HG02884 (cell line): ENCODE measurements at regions not wholly inside any gene's neighbourhood (a gene's known extent, or its start where the extent isn't known, plus 50 kb on each side); places are given as distances from the start of the nearest gene placed in this dataset.

Experiments used
- ATAC-seq: cut with Tn5 transposase; IDR thresholded peaks from one replicate; pipeline ENCODE4 v1.9.1; 2021; ENCODE audit warnings: mild to moderate bottlenecking, moderate library complexity; ENCODE audit not compliant: unreplicated experiment

DNA sequence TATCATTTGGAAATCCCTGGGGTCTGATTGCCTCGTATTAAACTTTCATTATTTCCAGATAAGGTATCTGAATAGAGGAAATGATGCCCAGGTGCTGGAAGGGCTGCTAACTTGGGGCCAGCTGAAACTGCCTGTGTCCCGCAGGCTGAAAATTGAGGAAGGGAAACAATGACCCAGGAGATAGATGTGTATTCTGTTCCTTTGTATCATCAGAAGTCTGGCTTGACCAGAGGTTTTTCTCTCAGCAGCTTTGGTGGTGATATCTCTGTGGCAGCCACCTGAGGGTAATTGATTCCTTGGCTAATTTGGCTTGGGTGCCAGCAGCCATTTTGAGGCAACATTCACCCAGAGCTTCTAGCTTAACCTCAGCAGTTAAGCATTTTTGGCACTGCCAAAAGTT lies 90.0 kb upstream of the STT3B start:
- no peak for ATAC-seq

GRCh38 chr3:31444220-31445142 lies 88.2 kb upstream of the STT3B start:
- no peak for ATAC-seq

- ATAC-seq = no peak
Measured at GRCh38 chr3:31445701-31446100, 87.0 kb upstream of the STT3B start.

DNA sequence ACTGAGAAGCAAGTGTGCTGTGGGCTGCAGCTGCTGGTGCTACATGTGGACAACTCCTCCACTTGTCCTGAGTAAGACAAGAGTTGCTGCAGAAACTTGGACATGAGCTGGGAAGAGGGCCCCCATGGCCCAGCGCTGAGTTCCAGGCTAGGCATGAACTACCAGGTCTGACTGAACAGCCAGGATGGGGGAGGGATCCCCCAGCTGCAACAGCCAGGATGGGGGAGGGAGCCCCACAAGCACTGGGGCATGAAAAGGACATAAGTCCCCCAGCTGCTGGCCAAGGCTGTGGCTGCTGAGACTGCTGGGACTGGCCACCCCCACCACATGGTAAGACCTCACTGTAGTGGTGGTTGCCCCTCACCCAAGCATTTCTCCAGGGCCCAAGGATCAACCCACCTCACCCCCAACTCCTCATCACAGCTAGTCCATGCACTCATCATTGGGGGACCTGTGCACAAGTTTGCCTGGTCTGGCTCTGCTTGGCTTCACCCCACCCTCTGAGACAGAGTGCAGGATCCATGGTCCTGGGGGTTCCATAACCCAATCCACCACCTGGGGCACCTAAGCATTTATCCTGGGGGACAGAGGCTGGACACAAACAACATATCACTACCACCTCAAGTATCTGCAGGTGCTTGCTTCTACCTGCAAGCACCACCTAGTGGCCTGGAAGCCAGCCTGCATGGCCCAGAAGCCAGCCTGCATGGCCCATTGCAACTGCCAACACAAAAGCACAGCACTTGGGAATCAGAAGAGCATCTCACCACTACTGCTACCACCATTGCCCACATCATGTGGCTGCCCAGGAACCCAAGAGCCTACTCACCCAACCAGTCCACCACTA lies 84.5 kb upstream of the STT3B start:
- peak; percentile 66 for ATAC-seq

GRCh38 chr3:31448882-31449243 lies 83.9 kb upstream of the STT3B start:
- ATAC-seq = peak; percentile 16

DNA sequence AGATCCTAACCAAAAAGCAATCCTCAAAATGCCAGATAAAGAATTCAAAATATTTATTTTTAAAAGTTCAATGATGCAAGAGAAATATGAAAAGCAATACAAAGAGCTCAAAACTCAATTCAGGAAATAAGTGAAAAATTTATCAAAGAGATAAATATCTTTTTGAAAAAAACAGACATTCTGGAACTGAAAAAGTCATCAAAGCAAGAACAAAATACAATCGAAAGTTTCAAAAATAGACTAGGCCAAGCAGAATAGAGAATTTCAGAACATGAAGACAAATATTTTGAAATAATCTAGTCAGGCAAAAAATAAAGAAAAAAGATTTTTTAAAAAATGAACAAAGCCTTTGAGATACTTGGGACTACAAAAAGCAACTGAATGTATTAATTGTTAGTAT lies 83.4 kb upstream of the STT3B start:
- no peak for ATAC-seq

DNA sequence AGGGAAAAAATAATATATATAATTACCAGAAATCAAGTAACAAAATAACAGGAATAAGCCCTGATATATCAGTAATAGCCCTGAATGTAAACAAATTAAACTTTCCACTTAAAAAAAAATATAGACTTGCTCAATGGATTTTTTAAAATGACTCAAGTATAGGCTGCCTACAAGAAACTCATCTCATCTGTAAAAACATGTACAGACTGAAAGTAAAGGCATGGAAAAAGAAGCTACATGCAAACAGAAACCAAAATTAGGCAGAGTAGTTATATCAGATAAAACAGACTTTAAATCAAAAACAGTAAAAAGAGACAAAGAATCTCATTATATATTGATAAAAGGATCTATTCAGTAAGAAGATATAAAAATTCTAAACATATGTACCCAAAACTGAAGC lies 82.4 kb upstream of the STT3B start:
- no peak for ATAC-seq

- ATAC-seq = no peak
Measured at GRCh38 chr3:31452495-31453106, 80.1 kb upstream of the STT3B start.

DNA sequence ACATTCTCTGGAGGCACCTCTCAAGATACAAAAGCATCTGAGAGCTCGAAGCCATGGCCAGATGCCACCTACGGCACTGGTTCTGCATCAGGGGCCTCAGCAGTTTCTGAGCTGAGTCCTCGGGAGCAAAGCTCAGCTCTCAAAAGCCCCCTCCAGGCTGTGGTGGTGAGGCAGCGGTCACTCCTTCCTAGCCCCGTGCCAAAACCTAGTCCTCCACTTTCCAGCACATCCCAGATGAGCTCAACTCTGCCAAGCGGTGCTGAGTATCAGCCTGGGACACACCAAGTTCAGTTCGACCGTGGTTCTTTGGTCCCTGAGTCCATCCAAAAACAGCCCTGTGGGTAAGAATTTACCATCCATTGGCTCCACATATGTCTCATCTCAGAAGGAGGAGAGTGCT lies 79.3 kb upstream of the STT3B start:
- no peak for ATAC-seq

DNA sequence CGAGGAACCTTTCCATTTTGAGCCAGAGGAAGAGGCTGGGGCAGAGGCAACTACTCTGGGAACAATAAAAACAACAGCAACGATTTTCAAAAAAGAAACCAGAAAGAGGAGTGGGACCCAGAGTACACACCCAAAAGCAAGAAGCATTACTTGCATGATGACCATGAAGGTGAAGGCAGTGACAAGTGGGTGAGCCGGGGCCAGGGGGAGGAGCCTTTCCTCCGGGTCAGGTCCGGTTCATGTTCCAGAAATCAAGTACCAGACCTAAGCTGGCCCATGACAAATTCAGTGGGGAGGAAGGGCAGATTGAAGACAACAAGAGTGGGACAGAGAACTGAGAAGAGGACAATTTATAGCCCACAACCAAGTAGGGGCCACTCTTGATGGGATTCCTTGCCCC lies 77.2 kb upstream of the STT3B start:
- no peak for ATAC-seq

GRCh38 chr3:31456373-31456772 lies 76.4 kb upstream of the STT3B start:
- ATAC-seq = no peak

GRCh38 chr3:31461426-31461825 lies 71.3 kb upstream of the STT3B start:
- no peak for ATAC-seq

- ATAC-seq = peak; percentile 91
Measured at GRCh38 chr3:31462050-31462569, 70.6 kb upstream of the STT3B start.

DNA sequence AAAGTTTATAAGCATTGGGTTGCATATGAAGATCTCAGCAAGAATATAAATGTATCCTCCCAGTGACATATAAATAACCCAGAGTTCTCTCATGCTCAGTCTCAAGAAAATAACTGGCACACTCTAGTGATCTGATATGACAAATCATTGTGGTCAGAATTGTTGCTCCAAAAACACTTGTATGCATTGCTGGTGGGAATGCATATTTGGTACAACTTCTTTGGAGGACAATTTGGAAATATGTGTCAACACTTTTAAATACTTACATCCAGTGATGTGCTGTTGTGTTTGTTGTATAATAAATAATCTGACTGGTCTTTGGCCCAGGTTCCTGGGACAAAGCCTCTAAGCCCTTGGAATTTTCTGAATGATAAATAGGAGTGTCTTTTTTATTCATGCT lies 66.7 kb upstream of the STT3B start:
- ATAC-seq = no peak

GRCh38 chr3:31466866-31467265 lies 65.9 kb upstream of the STT3B start:
- ATAC-seq = no peak

GRCh38 chr3:31468433-31468832 lies 64.3 kb upstream of the STT3B start:
- ATAC-seq = no peak

DNA sequence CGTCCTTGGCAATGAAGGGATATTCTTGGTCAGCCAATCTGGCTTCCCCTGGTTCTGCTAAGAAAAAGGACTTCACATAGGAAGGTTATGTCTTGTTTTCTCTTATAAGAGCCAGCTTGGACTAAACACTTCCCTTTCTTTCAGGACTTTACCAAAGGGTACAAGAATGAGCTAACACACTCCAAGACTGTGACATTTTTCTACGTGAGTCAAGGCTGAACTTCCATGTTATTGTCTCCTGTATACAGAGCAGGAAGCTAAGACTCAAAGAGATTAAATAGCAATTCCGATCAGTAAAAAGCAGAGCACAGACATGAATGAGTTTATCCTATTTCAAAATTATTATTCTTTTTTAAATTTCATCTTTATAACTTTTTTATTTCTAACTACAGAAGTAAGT lies 63.3 kb upstream of the STT3B start:
- no peak for ATAC-seq

GRCh38 chr3:31472479-31473390 lies 60.0 kb upstream of the STT3B start:
- no peak for ATAC-seq

- ATAC-seq = no peak
Measured at GRCh38 chr3:31476209-31476608, 56.5 kb upstream of the STT3B start.

DNA sequence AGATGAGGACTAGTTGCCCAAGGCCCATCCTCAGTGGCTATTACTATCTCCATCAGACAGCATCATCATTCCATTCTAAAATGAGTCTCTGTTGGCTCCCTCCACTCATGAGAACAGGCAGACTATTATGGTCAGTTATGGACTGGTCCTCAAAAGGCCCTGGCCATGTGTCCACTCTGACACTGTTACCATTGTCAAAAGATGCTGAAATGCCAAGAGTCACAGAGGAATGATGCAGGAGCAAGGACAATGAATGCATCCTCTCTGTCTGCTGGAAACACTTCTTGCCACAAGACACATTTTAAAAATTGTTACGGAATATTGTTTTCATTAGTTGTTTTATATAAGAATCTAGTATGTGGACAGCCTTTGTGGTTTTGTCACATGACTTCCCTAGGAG lies 53.3 kb upstream of the STT3B start:
- no peak for ATAC-seq
